ENCODE measurements at regions not wholly inside any gene's neighbourhood (a gene's known extent, or its start where the extent isn't known, plus 50 kb on each side); places are given as distances from the start of the nearest gene placed in this dataset.
A peak's percentile ranks its signal among the peaks of the same experiment; 100 is the strongest.
"Not testable (repeated sequence)": the region's sequence is repeated elsewhere in the genome, so short reads cannot be mapped to it uniquely, and the experiment has no call there.

GRCh38 chr2:87321201-87321600 is 299.6 kb upstream of the PLGLB1 start:
- not testable (repeated sequence) for H3K27ac Mint-ChIP-seq; ATAC-seq; DNase-seq (ENCODE audit: low spot score in 2 of 2); H3K36me3 Mint-ChIP-seq; H3K9me3 Mint-ChIP-seq

GRCh38 chr2:87324335-87325041 is 302.8 kb upstream of the PLGLB1 start:
- peak overlapping the region; percentile 78 to 94 for H3K27ac Mint-ChIP-seq
- not testable (repeated sequence) for H3K36me3 Mint-ChIP-seq; H3K9me3 Mint-ChIP-seq; DNase-seq (ENCODE audit: low spot score in 2 of 2)
- peak; percentile 77 to 84 for ATAC-seq

- DNase-seq (ENCODE audit: low spot score in 2 of 2); H3K9me3 Mint-ChIP-seq; H3K36me3 Mint-ChIP-seq: not testable (repeated sequence)
- peak; percentile 79 for ATAC-seq
- H3K27ac Mint-ChIP-seq = peak overlapping the region; percentile 50 to 78
These were observed 303.6 kb upstream of the PLGLB1 start for GRCh38 chr2:87325042-87325910.

- H3K9me3 Mint-ChIP-seq; DNase-seq (ENCODE audit: low spot score in 2 of 2); ATAC-seq; H3K36me3 Mint-ChIP-seq: not testable (repeated sequence)
- peak overlapping the region; percentile 77 to 95 for H3K27ac Mint-ChIP-seq
These were observed 304.3 kb upstream of the PLGLB1 start for GRCh38 chr2:87325911-87326294.

- not testable (repeated sequence) for H3K27ac Mint-ChIP-seq; H3K9me3 Mint-ChIP-seq; H3K36me3 Mint-ChIP-seq; ATAC-seq; DNase-seq (ENCODE audit: low spot score in 2 of 2)
These were observed 305.1 kb upstream of the PLGLB1 start for GRCh38 chr2:87326754-87327153.

- DNase-seq (ENCODE audit: low spot score in 2 of 2); H3K36me3 Mint-ChIP-seq; H3K27ac Mint-ChIP-seq; H3K9me3 Mint-ChIP-seq: not testable (repeated sequence)
- ATAC-seq = peak in 1 of 2 donors; percentile 26
These were observed 306.2 kb upstream of the PLGLB1 start for GRCh38 chr2:87327648-87328371.

GRCh38 chr2:87329529-87329928 is 307.9 kb upstream of the PLGLB1 start:
- H3K36me3 Mint-ChIP-seq; DNase-seq (ENCODE audit: low spot score in 2 of 2); H3K9me3 Mint-ChIP-seq; ATAC-seq; H3K27ac Mint-ChIP-seq: not testable (repeated sequence)

- not testable (repeated sequence) for H3K36me3 Mint-ChIP-seq; H3K9me3 Mint-ChIP-seq; DNase-seq (ENCODE audit: low spot score in 2 of 2); H3K27ac Mint-ChIP-seq
- peak; percentile 57 to 74 for ATAC-seq
These were observed 308.8 kb upstream of the PLGLB1 start for GRCh38 chr2:87330486-87330885.

- H3K36me3 Mint-ChIP-seq; H3K27ac Mint-ChIP-seq; H3K9me3 Mint-ChIP-seq; ATAC-seq; DNase-seq (ENCODE audit: low spot score in 2 of 2): not testable (repeated sequence)
These were observed 310.4 kb upstream of the PLGLB1 start for GRCh38 chr2:87331940-87332583.

- DNase-seq (ENCODE audit: low spot score in 2 of 2); H3K27ac Mint-ChIP-seq; H3K9me3 Mint-ChIP-seq; H3K36me3 Mint-ChIP-seq: not testable (repeated sequence)
- ATAC-seq = peak; percentile 52 to 82
These were observed 313.2 kb upstream of the PLGLB1 start for GRCh38 chr2:87334888-87335287.

- not testable (repeated sequence) for H3K27ac Mint-ChIP-seq; DNase-seq (ENCODE audit: low spot score in 2 of 2); H3K9me3 Mint-ChIP-seq; H3K36me3 Mint-ChIP-seq; ATAC-seq
These were observed 317.4 kb upstream of the PLGLB1 start for GRCh38 chr2:87338998-87339397.

- not testable (repeated sequence) for H3K27ac Mint-ChIP-seq, H3K36me3 Mint-ChIP-seq, H3K9me3 Mint-ChIP-seq, ATAC-seq
- peak; percentile 70 to 72 for DNase-seq (ENCODE audit: low spot score in 2 of 2)
These were observed 320.0 kb upstream of the PLGLB1 start for GRCh38 chr2:87341601-87342014.

GRCh38 chr2:87342175-87342574 is 320.5 kb upstream of the PLGLB1 start:
- not testable (repeated sequence) for H3K9me3 Mint-ChIP-seq; DNase-seq (ENCODE audit: low spot score in 2 of 2); H3K36me3 Mint-ChIP-seq; H3K27ac Mint-ChIP-seq; ATAC-seq

GRCh38 chr2:87343347-87343746 is 321.7 kb upstream of the PLGLB1 start:
- DNase-seq (ENCODE audit: low spot score in 2 of 2); ATAC-seq; H3K27ac Mint-ChIP-seq: not testable (repeated sequence)

GRCh38 chr2:87345283-87345682 is 323.6 kb upstream of the PLGLB1 start:
- not testable (repeated sequence) for ATAC-seq; DNase-seq (ENCODE audit: low spot score in 2 of 2); H3K9me3 Mint-ChIP-seq; H3K27ac Mint-ChIP-seq; H3K36me3 Mint-ChIP-seq

More at GRCh38 chr2:87343347-87343746, 321.7 kb upstream of the PLGLB1 start:
- not testable (repeated sequence) for H3K36me3 Mint-ChIP-seq, H3K9me3 Mint-ChIP-seq

GRCh38 chr2:87348556-87348955 is 326.9 kb upstream of the PLGLB1 start:
- DNase-seq (ENCODE audit: low spot score in 2 of 2); H3K36me3 Mint-ChIP-seq; H3K9me3 Mint-ChIP-seq; ATAC-seq; H3K27ac Mint-ChIP-seq: not testable (repeated sequence)

Data from activated naive CD4-positive, alpha-beta T cell treated with anti-CD3 and anti-CD28 coated beads, Interleukin-2, amount 50 U/mL, for 72 hours (primary cell).